Adrenal gland (tissue), 5 donors: ENCODE measurements at regions not wholly inside any gene's neighbourhood (a gene's known extent, or its start where the extent isn't known, plus 50 kb on each side); places are given as distances from the start of the nearest gene placed in this dataset.

ENCODE experiments used
- CTCF ChIP-seq, 6 experiments: fragments of 450-650 bp in 4 of 6; fragments of 200-600 bp in 2 of 6; sonication (generic) in 1 of 6; IDR thresholded peaks; 1 replicate in 5 of 6; 2 replicates in 1 of 6; pipeline versions ENCODE4 v1.5.1 to v1.8.0; 2016 to 2021; ENCODE audit warnings: antibody characterized with exemption in 6 of 6, mild to moderate bottlenecking in 2 of 6, moderate library complexity in 1 of 6
- POLR2A ChIP-seq, 2 donors: fragments of 450-650 bp; IDR thresholded peaks; one replicate each; pipeline ENCODE4 v1.6.1; 2017; ENCODE audit warnings: antibody characterized with exemption in 2 of 2, mild to moderate bottlenecking in 2 of 2, moderate library complexity in 1 of 2
- donor health status: DM: no; HTN: no; CAD: no.

- TF ChIP-seq CTCF (IDR thresholded peaks at IDR 0.05) (no peak), POLR2A (IDR thresholded peaks at IDR 0.05) (no peak)
Observed at GRCh38 chr2:181177376-181177775, 197.0 kb downstream of the UBE2E3 start.
